ENCODE measurements at regions not wholly inside any gene's neighbourhood (a gene's known extent, or its start where the extent isn't known, plus 50 kb on each side); places are given as distances from the start of the nearest gene placed in this dataset.

- Mint-ChIP-seq H3K36me3 (ENCODE audit: low read depth) (no peaks in the 10 kb centered on the region), H3K4me1 (no peaks in the 10 kb centered on the region), H3K27ac (no peak overlapping the region), H3K4me3 (no peak overlapping the region), H3K27me3 (ENCODE audit: insufficient read depth, low read depth, poor library complexity) (no peaks in the 10 kb centered on the region), H3K9me3 (no peaks in the 10 kb centered on the region; the same call in 2 of the 3 replicates)
- Histone ChIP-seq H3K4me3 (no peak overlapping the region), H3F3A (replicated peaks; ENCODE audit: low read depth) (no peaks in the 10 kb centered on the region), H3K36me3 (ENCODE audit: insufficient read depth) (no peaks in the 10 kb centered on the region), H3K4me1 (ENCODE audit: insufficient read depth) (no peaks in the 10 kb centered on the region), H3K4me2 (no peak overlapping the region), H3K79me2 (replicated peaks; ENCODE audit: insufficient read depth) (no peaks in the 10 kb centered on the region), H2AFZ (peak overlapping the region; percentile 66), H4K20me1 (replicated peaks; ENCODE audit: insufficient read depth) (no peaks in the 10 kb centered on the region), H3K27me3 (ENCODE audit: insufficient read depth) (no peaks in the 10 kb centered on the region), H3K9me2 (ENCODE audit: insufficient read depth) (0 out of 2 replicates have a peak, but pooled peaks cover 5% of the 10 kb centered on the region), H3K27ac (ENCODE audit: low read depth) (no peak overlapping the region)
- TF ChIP-seq POLR2AphosphoS5 (IDR thresholded peaks at IDR 0.05; ENCODE audit: low read depth) = no peak
- no peak for TF ChIP-seq JUNB (IDR thresholded peaks at IDR 0.05; ENCODE audit: unreplicated experiment)
- no peak for TF ChIP-seq EZH2phosphoT487 (IDR thresholded peaks at IDR 0.05; ENCODE audit: unreplicated experiment)
- no peak for TF ChIP-seq ZNF331 (CRISPR knock-in tag; IDR thresholded peaks at IDR 0.05; ENCODE audit: low read depth)
- TF ChIP-seq STAT1 (IDR thresholded peaks at IDR 0.05; ENCODE audit: unreplicated experiment) = no peak
- DNase-seq (ENCODE audit: low spot score) (no peak), ATAC-seq (no peak)
These were observed 385.5 kb upstream of the SLC30A5 start for GRCh38 chr5:68708156-68708841.

- no peak overlapping the region for H3K4me3 ChIP-seq
- Mint-ChIP-seq H3K27ac (no peak overlapping the region), H3K4me3 (no peak overlapping the region)
These were observed 385.0 kb upstream of the SLC30A5 start for GRCh38 chr5:68708842-68709170.

DNA sequence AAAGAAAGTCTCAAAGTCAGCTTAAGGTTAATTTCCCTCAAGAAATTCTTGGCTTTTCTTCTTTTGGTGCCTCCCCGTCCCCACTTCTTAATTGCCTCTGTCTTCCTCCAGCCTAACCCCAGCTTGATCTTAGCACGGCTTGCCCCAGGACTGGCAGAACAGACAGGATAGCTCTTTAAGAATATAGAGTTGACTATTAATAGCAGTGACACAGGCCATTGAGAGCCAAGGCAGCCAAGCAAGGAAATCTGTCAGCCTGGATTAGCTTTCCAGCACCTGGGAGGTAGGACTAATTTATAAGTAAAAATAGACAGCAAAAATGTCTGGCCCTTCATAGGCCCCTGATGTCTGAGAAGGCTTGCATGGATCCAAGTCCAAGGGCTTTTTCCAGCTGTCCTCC lies 384.6 kb upstream of the SLC30A5 start:
- H4K20me1 ChIP-seq (replicated peaks; ENCODE audit: insufficient read depth) = no peaks in the 10 kb centered on the region
- H3K9me3 Mint-ChIP-seq = no peaks in the 10 kb centered on the region; the same call in 2 of the 3 replicates

More at GRCh38 chr5:68708842-68709170, 385.0 kb upstream of the SLC30A5 start:
- Mint-ChIP-seq H3K27me3 (ENCODE audit: insufficient read depth, low read depth, poor library complexity) (no peaks in the 10 kb centered on the region), H3K36me3 (ENCODE audit: low read depth) (no peaks in the 10 kb centered on the region), H3K9me3 (no peaks in the 10 kb centered on the region; the same call in 2 of the 3 replicates), H3K4me1 (no peaks in the 10 kb centered on the region)
- no peaks in the 10 kb centered on the region for H4K20me1 ChIP-seq (replicated peaks; ENCODE audit: insufficient read depth)
- DNase-seq (ENCODE audit: low spot score) (no peak), ATAC-seq (no peak)
- no peak for TF ChIP-seq EZH2phosphoT487 (IDR thresholded peaks at IDR 0.05; ENCODE audit: unreplicated experiment)
- no peak for TF ChIP-seq NANOG (IDR thresholded peaks at IDR 0.05; ENCODE audit: borderline replicate concordance)
- no peak for TF ChIP-seq ETS1 (IDR thresholded peaks at IDR 0.05)
- TF ChIP-seq POLR2AphosphoS5 (IDR thresholded peaks at IDR 0.05; ENCODE audit: low read depth) = no peak
- no peaks in the 10 kb centered on the region for H3F3A ChIP-seq (replicated peaks; ENCODE audit: low read depth)
- no peak overlapping the region for H3K27ac ChIP-seq (ENCODE audit: low read depth)
- H3K36me3 ChIP-seq (ENCODE audit: insufficient read depth) = no peaks in the 10 kb centered on the region
- H3K4me1 ChIP-seq (ENCODE audit: insufficient read depth) = no peaks in the 10 kb centered on the region
- H3K79me2 ChIP-seq (replicated peaks; ENCODE audit: insufficient read depth) = no peaks in the 10 kb centered on the region
- 0 out of 2 replicates have a peak, but pooled peaks cover 5% of the 10 kb centered on the region for H3K9me2 ChIP-seq (ENCODE audit: insufficient read depth)
- H3K4me2 ChIP-seq = no peak overlapping the region
- no peaks in the 10 kb centered on the region for H3K27me3 ChIP-seq (ENCODE audit: insufficient read depth)
- peak overlapping the region; percentile 66 for H2AFZ ChIP-seq

More for the DNA sequence above, 384.6 kb upstream of the SLC30A5 start:
- no peak overlapping the region for H3K4me3 Mint-ChIP-seq
- no peaks in the 10 kb centered on the region for H3K27me3 Mint-ChIP-seq (ENCODE audit: insufficient read depth, low read depth, poor library complexity)
- H3K4me1 Mint-ChIP-seq = no peaks in the 10 kb centered on the region
- Histone ChIP-seq H3K79me2 (replicated peaks; ENCODE audit: insufficient read depth) (no peaks in the 10 kb centered on the region), H3K36me3 (ENCODE audit: insufficient read depth) (no peaks in the 10 kb centered on the region), H3K27me3 (ENCODE audit: insufficient read depth) (no peaks in the 10 kb centered on the region), H2AFZ (peak overlapping the region; percentile 66; the same call in 1 of the 2 replicates), H3K9me2 (ENCODE audit: insufficient read depth) (0 out of 2 replicates have a peak, but pooled peaks cover 5% of the 10 kb centered on the region), H3K4me2 (no peak overlapping the region), H3K4me1 (ENCODE audit: insufficient read depth) (no peaks in the 10 kb centered on the region), H3K4me3 (no peak overlapping the region), H3F3A (replicated peaks; ENCODE audit: low read depth) (no peaks in the 10 kb centered on the region), H3K27ac (ENCODE audit: low read depth) (no peak overlapping the region)
- no peaks in the 10 kb centered on the region for H3K36me3 Mint-ChIP-seq (ENCODE audit: low read depth)
- no peak for DNase-seq (ENCODE audit: low spot score)
- no peak overlapping the region for H3K27ac Mint-ChIP-seq
- TF ChIP-seq, protein P1, sequence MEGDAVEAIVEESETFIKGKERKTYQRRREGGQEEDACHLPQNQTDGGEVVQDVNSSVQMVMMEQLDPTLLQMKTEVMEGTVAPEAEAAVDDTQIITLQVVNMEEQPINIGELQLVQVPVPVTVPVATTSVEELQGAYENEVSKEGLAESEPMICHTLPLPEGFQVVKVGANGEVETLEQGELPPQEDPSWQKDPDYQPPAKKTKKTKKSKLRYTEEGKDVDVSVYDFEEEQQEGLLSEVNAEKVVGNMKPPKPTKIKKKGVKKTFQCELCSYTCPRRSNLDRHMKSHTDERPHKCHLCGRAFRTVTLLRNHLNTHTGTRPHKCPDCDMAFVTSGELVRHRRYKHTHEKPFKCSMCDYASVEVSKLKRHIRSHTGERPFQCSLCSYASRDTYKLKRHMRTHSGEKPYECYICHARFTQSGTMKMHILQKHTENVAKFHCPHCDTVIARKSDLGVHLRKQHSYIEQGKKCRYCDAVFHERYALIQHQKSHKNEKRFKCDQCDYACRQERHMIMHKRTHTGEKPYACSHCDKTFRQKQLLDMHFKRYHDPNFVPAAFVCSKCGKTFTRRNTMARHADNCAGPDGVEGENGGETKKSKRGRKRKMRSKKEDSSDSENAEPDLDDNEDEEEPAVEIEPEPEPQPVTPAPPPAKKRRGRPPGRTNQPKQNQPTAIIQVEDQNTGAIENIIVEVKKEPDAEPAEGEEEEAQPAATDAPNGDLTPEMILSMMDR (conservative IDR thresholded peaks at IDR 0.05; ENCODE audit: low read depth in 2 of 2) = no peak
- TF ChIP-seq POLR2AphosphoS5 (IDR thresholded peaks at IDR 0.05; ENCODE audit: low read depth) (no peak), EZH2 (IDR thresholded peaks at IDR 0.05; ENCODE audit: low read depth, unreplicated experiment) (no peak), ZNF331 (CRISPR knock-in tag; IDR thresholded peaks at IDR 0.05; ENCODE audit: low read depth) (no peak)
- TF ChIP-seq, protein P2, sequence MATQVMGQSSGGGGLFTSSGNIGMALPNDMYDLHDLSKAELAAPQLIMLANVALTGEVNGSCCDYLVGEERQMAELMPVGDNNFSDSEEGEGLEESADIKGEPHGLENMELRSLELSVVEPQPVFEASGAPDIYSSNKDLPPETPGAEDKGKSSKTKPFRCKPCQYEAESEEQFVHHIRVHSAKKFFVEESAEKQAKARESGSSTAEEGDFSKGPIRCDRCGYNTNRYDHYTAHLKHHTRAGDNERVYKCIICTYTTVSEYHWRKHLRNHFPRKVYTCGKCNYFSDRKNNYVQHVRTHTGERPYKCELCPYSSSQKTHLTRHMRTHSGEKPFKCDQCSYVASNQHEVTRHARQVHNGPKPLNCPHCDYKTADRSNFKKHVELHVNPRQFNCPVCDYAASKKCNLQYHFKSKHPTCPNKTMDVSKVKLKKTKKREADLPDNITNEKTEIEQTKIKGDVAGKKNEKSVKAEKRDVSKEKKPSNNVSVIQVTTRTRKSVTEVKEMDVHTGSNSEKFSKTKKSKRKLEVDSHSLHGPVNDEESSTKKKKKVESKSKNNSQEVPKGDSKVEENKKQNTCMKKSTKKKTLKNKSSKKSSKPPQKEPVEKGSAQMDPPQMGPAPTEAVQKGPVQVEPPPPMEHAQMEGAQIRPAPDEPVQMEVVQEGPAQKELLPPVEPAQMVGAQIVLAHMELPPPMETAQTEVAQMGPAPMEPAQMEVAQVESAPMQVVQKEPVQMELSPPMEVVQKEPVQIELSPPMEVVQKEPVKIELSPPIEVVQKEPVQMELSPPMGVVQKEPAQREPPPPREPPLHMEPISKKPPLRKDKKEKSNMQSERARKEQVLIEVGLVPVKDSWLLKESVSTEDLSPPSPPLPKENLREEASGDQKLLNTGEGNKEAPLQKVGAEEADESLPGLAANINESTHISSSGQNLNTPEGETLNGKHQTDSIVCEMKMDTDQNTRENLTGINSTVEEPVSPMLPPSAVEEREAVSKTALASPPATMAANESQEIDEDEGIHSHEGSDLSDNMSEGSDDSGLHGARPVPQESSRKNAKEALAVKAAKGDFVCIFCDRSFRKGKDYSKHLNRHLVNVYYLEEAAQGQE (IDR thresholded peaks at IDR 0.05; ENCODE audit: unreplicated experiment) = no peak
- ATAC-seq = no peak

Data from GM23338 (cell line).